ENCODE measurements at regions not wholly inside any gene's neighbourhood (a gene's known extent, or its start where the extent isn't known, plus 50 kb on each side); places are given as distances from the start of the nearest gene placed in this dataset.

DNA sequence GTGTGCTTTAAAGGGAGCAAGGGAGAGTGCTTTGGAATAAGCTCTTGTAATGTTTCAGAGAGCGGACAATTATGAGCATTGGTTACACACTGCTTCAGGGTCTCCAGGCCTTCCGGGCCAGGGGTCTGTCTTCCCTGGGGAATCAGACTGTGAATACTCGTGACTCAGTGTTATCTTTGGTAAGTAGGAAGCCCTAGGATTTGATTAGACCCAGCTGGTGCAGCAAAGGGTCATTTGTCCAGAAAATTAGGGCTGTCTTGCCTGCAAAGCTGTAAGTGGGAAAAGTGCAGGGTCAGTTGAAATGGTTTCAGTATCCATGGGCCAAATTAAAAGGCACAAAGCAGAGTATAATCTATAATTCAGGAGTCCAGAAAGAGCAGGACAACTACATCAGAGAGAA is 475.6 kb downstream of the MED13L start:
- no peak for TF ChIP-seq POLR2A (IDR thresholded peaks at IDR 0.05)
- TF ChIP-seq, protein P1, sequence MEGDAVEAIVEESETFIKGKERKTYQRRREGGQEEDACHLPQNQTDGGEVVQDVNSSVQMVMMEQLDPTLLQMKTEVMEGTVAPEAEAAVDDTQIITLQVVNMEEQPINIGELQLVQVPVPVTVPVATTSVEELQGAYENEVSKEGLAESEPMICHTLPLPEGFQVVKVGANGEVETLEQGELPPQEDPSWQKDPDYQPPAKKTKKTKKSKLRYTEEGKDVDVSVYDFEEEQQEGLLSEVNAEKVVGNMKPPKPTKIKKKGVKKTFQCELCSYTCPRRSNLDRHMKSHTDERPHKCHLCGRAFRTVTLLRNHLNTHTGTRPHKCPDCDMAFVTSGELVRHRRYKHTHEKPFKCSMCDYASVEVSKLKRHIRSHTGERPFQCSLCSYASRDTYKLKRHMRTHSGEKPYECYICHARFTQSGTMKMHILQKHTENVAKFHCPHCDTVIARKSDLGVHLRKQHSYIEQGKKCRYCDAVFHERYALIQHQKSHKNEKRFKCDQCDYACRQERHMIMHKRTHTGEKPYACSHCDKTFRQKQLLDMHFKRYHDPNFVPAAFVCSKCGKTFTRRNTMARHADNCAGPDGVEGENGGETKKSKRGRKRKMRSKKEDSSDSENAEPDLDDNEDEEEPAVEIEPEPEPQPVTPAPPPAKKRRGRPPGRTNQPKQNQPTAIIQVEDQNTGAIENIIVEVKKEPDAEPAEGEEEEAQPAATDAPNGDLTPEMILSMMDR (IDR thresholded peaks at IDR 0.05): no peak
